Lower leg skin (tissue), 4 donors: ENCODE measurements at regions not wholly inside any gene's neighbourhood (a gene's known extent, or its start where the extent isn't known, plus 50 kb on each side); places are given as distances from the start of the nearest gene placed in this dataset.

ENCODE experiments used
- DNase-seq, 2 donors: peaks; one replicate each; pipeline ENCODE4 v3.0.0-alpha.2; 2019; ENCODE audit warnings: low spot score in 2 of 2
- H3K4me3 ChIP-seq: fragments of 200-600 bp; sonication (generic); 2 replicates; pipeline ENCODE4 v1.5.1; 2017; ENCODE audit warnings: mild to moderate bottlenecking, low read depth; ENCODE audit not compliant: poor library complexity, severe bottlenecking
- CTCF ChIP-seq, 3 donors: fragments of 450-650 bp; IDR thresholded peaks; one replicate each; pipeline ENCODE4 v1.5.1; 2016; ENCODE audit warnings: antibody characterized with exemption in 3 of 3, mild to moderate bottlenecking in 3 of 3, moderate library complexity in 2 of 3
- POLR2A ChIP-seq, 2 donors: fragments of 450-650 bp; IDR thresholded peaks; one replicate each; pipeline ENCODE4 v1.6.1; 2016 to 2017; ENCODE audit warnings: antibody characterized with exemption in 2 of 2, mild to moderate bottlenecking in 1 of 2, moderate library complexity in 1 of 2
- WGBS, 2 donors: methylation state at CpG; one replicate each; pipeline ENCODE4 v1.1.5; 2018; 5-methylcytosine and 5-hydroxymethylcytosine counted together
- intact Hi-C: fragments of 100-400 bp; cut with DNase I; formaldehyde crosslinking; loops from one replicate; pipeline ENCODE4 v1.15.0; 2023; ENCODE audit warnings: low total_unique reads

- 73% methylated on average over 3 of the region's 3 CpGs for WGBS, 2 donors
These were observed 52.3 kb upstream of the TNIP3 start for GRCh38 chr4:121216461-121216860.

GRCh38 chr4:121213940-121214339, 49.8 kb upstream of the TNIP3 start:
- 91 to 94% methylated on average over 7 of the region's 7 CpGs for WGBS, 2 donors
- intact Hi-C loops: no loop called here
- TF ChIP-seq CTCF (IDR thresholded peaks at IDR 0.05): no peak
- no peak for TF ChIP-seq POLR2A (IDR thresholded peaks at IDR 0.05)
- no peak overlapping the region for H3K4me3 ChIP-seq
- no peak for DNase-seq

More at GRCh38 chr4:121216461-121216860, 52.3 kb upstream of the TNIP3 start:
- intact Hi-C loops: loop anchor here (5.0 kb wide), 1 partner anchor 1994 kb away; no protein-coding TSS in a partner anchor
- DNase-seq: no peak
- no peak for TF ChIP-seq POLR2A (IDR thresholded peaks at IDR 0.05)
- TF ChIP-seq CTCF (IDR thresholded peaks at IDR 0.05): no peak
- no peak overlapping the region for H3K4me3 ChIP-seq
